NB4 (cell line): ENCODE measurements at regions not wholly inside any gene's neighbourhood (a gene's known extent, or its start where the extent isn't known, plus 50 kb on each side); places are given as distances from the start of the nearest gene placed in this dataset.

Experiments
- MYC ChIP-seq: IDR thresholded peaks from 2 replicates; pipeline ENCODE4 v1.6.1; 2011; ENCODE audit warnings: low read depth, low read length
- POLR2A ChIP-seq: IDR thresholded peaks from 2 replicates; pipeline ENCODE4 v1.6.1; 2011; ENCODE audit warnings: mild to moderate bottlenecking; ENCODE audit not compliant: insufficient read length; ENCODE audit errors: extremely low read depth
- TF ChIP-seq, protein P1 (sequence below): IDR thresholded peaks from one replicate; pipeline ENCODE4 v1.5.1; 2012; ENCODE audit warnings: low read depth, low read length

DNA sequence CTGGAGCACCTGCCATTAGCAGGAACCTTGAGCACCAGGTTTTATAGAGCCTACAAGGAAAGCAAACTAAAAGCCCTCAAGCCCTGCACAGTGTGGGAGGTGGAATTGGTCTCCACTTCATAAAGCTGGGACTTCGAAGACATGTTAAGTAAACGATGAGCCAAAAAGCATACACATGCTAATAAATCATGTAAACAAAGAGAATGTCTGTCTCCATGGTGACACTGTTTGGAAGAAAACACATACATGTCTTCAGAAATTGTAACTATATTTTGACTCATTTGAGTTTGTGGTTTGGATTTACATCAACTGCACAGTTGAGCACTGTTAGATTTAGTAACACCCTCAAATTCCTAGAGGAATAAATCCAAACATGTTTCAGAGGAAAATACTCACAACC, 978.5 kb upstream of the LRRTM1 start:
- TF ChIP-seq, protein P1, sequence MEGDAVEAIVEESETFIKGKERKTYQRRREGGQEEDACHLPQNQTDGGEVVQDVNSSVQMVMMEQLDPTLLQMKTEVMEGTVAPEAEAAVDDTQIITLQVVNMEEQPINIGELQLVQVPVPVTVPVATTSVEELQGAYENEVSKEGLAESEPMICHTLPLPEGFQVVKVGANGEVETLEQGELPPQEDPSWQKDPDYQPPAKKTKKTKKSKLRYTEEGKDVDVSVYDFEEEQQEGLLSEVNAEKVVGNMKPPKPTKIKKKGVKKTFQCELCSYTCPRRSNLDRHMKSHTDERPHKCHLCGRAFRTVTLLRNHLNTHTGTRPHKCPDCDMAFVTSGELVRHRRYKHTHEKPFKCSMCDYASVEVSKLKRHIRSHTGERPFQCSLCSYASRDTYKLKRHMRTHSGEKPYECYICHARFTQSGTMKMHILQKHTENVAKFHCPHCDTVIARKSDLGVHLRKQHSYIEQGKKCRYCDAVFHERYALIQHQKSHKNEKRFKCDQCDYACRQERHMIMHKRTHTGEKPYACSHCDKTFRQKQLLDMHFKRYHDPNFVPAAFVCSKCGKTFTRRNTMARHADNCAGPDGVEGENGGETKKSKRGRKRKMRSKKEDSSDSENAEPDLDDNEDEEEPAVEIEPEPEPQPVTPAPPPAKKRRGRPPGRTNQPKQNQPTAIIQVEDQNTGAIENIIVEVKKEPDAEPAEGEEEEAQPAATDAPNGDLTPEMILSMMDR = no peak
- TF ChIP-seq POLR2A (no peak), MYC (no peak)
